IMR-90 (cell line): ENCODE measurements at regions not wholly inside any gene's neighbourhood (a gene's known extent, or its start where the extent isn't known, plus 50 kb on each side); places are given as distances from the start of the nearest gene placed in this dataset.

ENCODE experiments used
- ATAC-seq: fragments of 200-7000 bp; cut with Tn5 transposase; 2 replicates; pipeline ENCODE4 v1.9.1; 2020; ENCODE audit warnings: low read depth, mild to moderate bottlenecking, moderate library complexity
- BruUV-seq: library from RNA; stranded (reverse); fragments of 400-500 nt; replicated peaks from 2 replicates; lab custom pipeline; 2021; lab: Mats Ljungman, UMichigan
- CTCF ChIA-PET: fragments of 300-600 bp; formaldehyde crosslinking; extraction: SDS; loops from one replicate; lab custom pipeline; 2021; ENCODE audit warnings: antibody characterized with exemption; lab: Yijun Ruan, JAX
- POLR2A ChIA-PET: fragments of 300-600 bp; sonication (Branson Sonifier 250); formaldehyde crosslinking; loops from one replicate; lab custom pipeline; 2022; ENCODE audit warnings: antibody characterized with exemption; ENCODE audit not compliant: unreplicated experiment; lab: Charles Lee
- DNase-seq: peaks from one replicate; pipeline ENCODE4 v3.0.0; 2013
- H2AFZ ChIP-seq: replicated peaks from 2 replicates; pipeline ENCODE3; 2013; ENCODE audit warnings: low read length, mild to moderate bottlenecking; ENCODE audit not compliant: poor library complexity
- H2AK5ac ChIP-seq: 2 replicates; pipeline ENCODE4 v1.6.1; 2013; ENCODE audit warnings: low read depth, low read length, inconsistent platforms
- H2AK9ac ChIP-seq: replicated peaks from 2 replicates; pipeline ENCODE3; 2013; ENCODE audit warnings: mild to moderate bottlenecking, low read depth, low read length, moderate library complexity; ENCODE audit not compliant: poor library complexity
- H2BK120ac ChIP-seq: 2 replicates; pipeline ENCODE4 v1.6.1; 2013; ENCODE audit warnings: low read depth, low read length, inconsistent platforms
- H2BK15ac ChIP-seq: 3 replicates; pipeline ENCODE4 v1.6.1; 2013; ENCODE audit warnings: low read depth, low read length, inconsistent platforms
- H2BK20ac ChIP-seq: 2 replicates; pipeline ENCODE4 v1.6.1; 2013; ENCODE audit warnings: low read depth, mild to moderate bottlenecking, inconsistent platforms, low read length, moderate library complexity
- H2BK5ac ChIP-seq: 2 replicates; pipeline ENCODE4 v1.6.1; 2013; ENCODE audit warnings: mild to moderate bottlenecking, low read depth, low read length, inconsistent platforms; ENCODE audit not compliant: poor library complexity, severe bottlenecking
- H3K14ac ChIP-seq: replicated peaks from 2 replicates; pipeline ENCODE4 v1.6.1; 2013; ENCODE audit warnings: low read depth, low read length, inconsistent platforms
- H3K18ac ChIP-seq: 2 replicates; pipeline ENCODE4 v1.6.1; 2013; ENCODE audit warnings: low read depth, low read length, control low read depth
- H3K23ac ChIP-seq: 2 replicates; pipeline ENCODE4 v1.6.1; 2013; ENCODE audit warnings: low read depth, low read length, inconsistent platforms
- H3K27ac ChIP-seq: 2 replicates; pipeline ENCODE4 v1.5.1; 2013; ENCODE audit warnings: mild to moderate bottlenecking, control low read depth, low read length; ENCODE audit not compliant: insufficient read depth
- H3K27me3 ChIP-seq: 2 replicates; pipeline ENCODE4 v1.6.1; 2013; ENCODE audit warnings: low read length; ENCODE audit not compliant: control insufficient read depth, insufficient read depth
- H3K36me3 ChIP-seq: 2 replicates; pipeline ENCODE4 v1.6.1; 2013; ENCODE audit warnings: low read length, mixed read lengths; ENCODE audit not compliant: control insufficient read depth, insufficient read depth
- H3K4ac ChIP-seq: 2 replicates; pipeline ENCODE4 v1.6.1; 2013; ENCODE audit warnings: low read depth, low read length, inconsistent platforms
- H3K4me1 ChIP-seq: 2 replicates; pipeline ENCODE4 v1.6.1; 2013; ENCODE audit warnings: low read length, mixed read lengths; ENCODE audit not compliant: control insufficient read depth, insufficient read depth
- H3K4me2 ChIP-seq: 2 replicates; pipeline ENCODE4 v1.6.1; 2013; ENCODE audit warnings: low read depth, mild to moderate bottlenecking, control low read depth, low read length, moderate library complexity
- H3K4me3 ChIP-seq: 2 replicates; pipeline ENCODE4 v1.5.1; 2013; ENCODE audit warnings: low read depth, mild to moderate bottlenecking, control low read depth, low read length, moderate library complexity; ENCODE audit not compliant: insufficient read depth
- H3K56ac ChIP-seq: 2 replicates; pipeline ENCODE4 v1.6.1; 2013; ENCODE audit warnings: low read length, inconsistent platforms; ENCODE audit not compliant: insufficient read depth; ENCODE audit errors: extremely low read depth
- H3K79me1 ChIP-seq, 2 experiments: 2 replicates each; pipeline ENCODE4 v1.6.1; 2013; ENCODE audit warnings: low read length in 2 of 2, inconsistent platforms in 1 of 2, low read depth in 1 of 2
- H3K9ac ChIP-seq: 2 replicates; pipeline ENCODE4 v1.6.1; 2013; ENCODE audit warnings: low read depth, low read length, control low read depth
- H3K9me1 ChIP-seq: 2 replicates; pipeline ENCODE4 v1.6.1; 2013; ENCODE audit warnings: low read length, inconsistent platforms; ENCODE audit not compliant: insufficient read depth
- H3K9me3 ChIP-seq: 2 replicates; pipeline ENCODE4 v1.6.1; 2013; ENCODE audit warnings: low read length; ENCODE audit not compliant: control insufficient read depth, insufficient read depth
- H4K20me1 ChIP-seq: 2 replicates; pipeline ENCODE4 v1.6.1; 2013; ENCODE audit warnings: low read length, inconsistent platforms; ENCODE audit not compliant: insufficient read depth
- H4K5ac ChIP-seq: 2 replicates; pipeline ENCODE4 v1.6.1; 2013; ENCODE audit warnings: mild to moderate bottlenecking, low read depth, low read length, control low read depth
- H4K8ac ChIP-seq, 2 experiments: 2 replicates each; pipeline ENCODE4 v1.6.1; 2013; ENCODE audit warnings: low read depth in 2 of 2, low read length in 2 of 2, control low read depth in 1 of 2, inconsistent platforms in 1 of 2
- H4K91ac ChIP-seq: 2 replicates; pipeline ENCODE4 v1.6.1; 2013; ENCODE audit warnings: low read depth, low read length, inconsistent platforms; ENCODE audit not compliant: insufficient read depth
- CEBPB ChIP-seq: IDR thresholded peaks from 2 replicates; pipeline ENCODE4 v1.6.1; 2012; ENCODE audit warnings: low read depth, low read length, improper control_type of control experiment
- CHD1 ChIP-seq: IDR thresholded peaks from 2 replicates; pipeline ENCODE4 v1.6.1; 2012; ENCODE audit warnings: low read depth, low read length, improper control_type of control experiment
- FOS ChIP-seq: fragments of 150-350 bp; IDR thresholded peaks from 2 replicates; pipeline ENCODE4 v1.6.1; 2016; ENCODE audit warnings: low read depth, low read length
- MAFK ChIP-seq: IDR thresholded peaks from 2 replicates; pipeline ENCODE4 v1.6.1; 2012; ENCODE audit warnings: low read depth, low read length, improper control_type of control experiment
- MAZ ChIP-seq: IDR thresholded peaks from 2 replicates; pipeline ENCODE4 v1.6.1; 2012; ENCODE audit warnings: low read depth, mild to moderate bottlenecking, low read length, improper control_type of control experiment, moderate library complexity, borderline replicate concordance
- MXI1 ChIP-seq: IDR thresholded peaks from 2 replicates; pipeline ENCODE4 v1.6.1; 2012; ENCODE audit warnings: low read depth, mild to moderate bottlenecking, low read length, moderate library complexity, borderline replicate concordance
- NFE2L2 ChIP-seq: fragments of 150-350 bp; IDR thresholded peaks from 2 replicates; pipeline ENCODE4 v1.6.1; 2016; ENCODE audit warnings: low read depth, mild to moderate bottlenecking, low read length
- POLR2A ChIP-seq: IDR thresholded peaks from 2 replicates; pipeline ENCODE4 v1.6.1; 2012; ENCODE audit warnings: mild to moderate bottlenecking, low read depth, low read length
- RFX5 ChIP-seq: IDR thresholded peaks from 2 replicates; pipeline ENCODE4 v1.8.0; 2012; ENCODE audit warnings: low read depth, mild to moderate bottlenecking, low read length, moderate library complexity
- SMC3 ChIP-seq: fragments of 150-350 bp; IDR thresholded peaks from 2 replicates; pipeline ENCODE4 v1.6.1; 2016; ENCODE audit warnings: low read depth, mild to moderate bottlenecking, antibody characterized with exemption, low read length, moderate library complexity
- WGBS, 2 experiments: methylation state at CpG; one replicate each; pipeline versions ENCODE4 v1.1.5 to v1.1.7; 2013; ENCODE audit warnings: missing lambda C conversion rate in 2 of 2; ENCODE audit not compliant: insufficient read length in 1 of 2; ENCODE audit errors: extremely low coverage in 2 of 2; 5-methylcytosine and 5-hydroxymethylcytosine counted together
- dilution Hi-C: fragments of 300-500 bp; cut with HindIII; formaldehyde crosslinking; loops from one replicate; pipeline ENCODE4 v1.14.3; 2018; ENCODE audit warnings: low sequenced_read_pairs; ENCODE audit not compliant: unreplicated experiment
- in situ Hi-C: fragments of 300-500 bp; cut with MboI; formaldehyde crosslinking; loops from 3 replicates; pipeline ENCODE4 v1.14.3; 2019; ENCODE audit warnings: low sequenced_read_pairs, inconsistent platforms, mixed read lengths
- intact Hi-C: fragments of 100-400 bp; cut with micrococcal nuclease; formaldehyde crosslinking; loops from 2 replicates; pipeline ENCODE4 v1.10.0; 2022
- TF ChIP-seq, protein P1 (sequence below): fragments of 150-350 bp; IDR thresholded peaks from 2 replicates; pipeline ENCODE4 v1.6.1; 2016; ENCODE audit warnings: low read depth, mild to moderate bottlenecking, low read length, moderate library complexity, borderline replicate concordance

GRCh38 chr3:6512172-6512800 lies 348.6 kb upstream of the GRM7 start:
- no peak overlapping the region for H3K4ac ChIP-seq
- H4K5ac ChIP-seq, result no peak overlapping the region
- H3K9me1 ChIP-seq, result no peaks in the 10 kb centered on the region
- in situ Hi-C loops (no loop called here), intact Hi-C loops (no loop called here), dilution Hi-C loops (no loop called here)
- ChIA-PET CTCF (no interaction called here), POLR2A (no interaction called here)
- H2AK5ac ChIP-seq, result no peak overlapping the region
- H3K18ac ChIP-seq, result no peak overlapping the region
- H2AFZ ChIP-seq, result no peak overlapping the region
- no peak for DNase-seq
- no peaks in the 10 kb centered on the region for H3K27me3 ChIP-seq
- H3K79me1 ChIP-seq, result no peaks in the 10 kb centered on the region
- no peaks in the 10 kb centered on the region for H3K4me1 ChIP-seq
- no peak for ATAC-seq
- no peak overlapping the region for H3K23ac ChIP-seq
- no peak overlapping the region for H2BK5ac ChIP-seq
- H3K9ac ChIP-seq, result no peak overlapping the region
- WGBS, 2 experiments, result no CpG with 5 or more reads among the region's 2 CpGs
- BruUV-seq, result no TSS peak
- no peaks in the 10 kb centered on the region for H4K20me1 ChIP-seq
- H3K4me3 ChIP-seq, result no peak overlapping the region
- no peak overlapping the region for H2AK9ac ChIP-seq
- H3K14ac ChIP-seq, result no peak overlapping the region
- TF ChIP-seq CHD1 (no peak), POLR2A (no peak), CEBPB (no peak), MAFK (no peak), RFX5 (no peak), NFE2L2 (no peak), MXI1 (no peak), MAZ (no peak), FOS (no peak), SMC3 (no peak)
- TF ChIP-seq, protein P1, sequence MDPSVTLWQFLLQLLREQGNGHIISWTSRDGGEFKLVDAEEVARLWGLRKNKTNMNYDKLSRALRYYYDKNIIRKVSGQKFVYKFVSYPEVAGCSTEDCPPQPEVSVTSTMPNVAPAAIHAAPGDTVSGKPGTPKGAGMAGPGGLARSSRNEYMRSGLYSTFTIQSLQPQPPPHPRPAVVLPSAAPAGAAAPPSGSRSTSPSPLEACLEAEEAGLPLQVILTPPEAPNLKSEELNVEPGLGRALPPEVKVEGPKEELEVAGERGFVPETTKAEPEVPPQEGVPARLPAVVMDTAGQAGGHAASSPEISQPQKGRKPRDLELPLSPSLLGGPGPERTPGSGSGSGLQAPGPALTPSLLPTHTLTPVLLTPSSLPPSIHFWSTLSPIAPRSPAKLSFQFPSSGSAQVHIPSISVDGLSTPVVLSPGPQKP, result no peak
- no peak overlapping the region for H2BK15ac ChIP-seq
- no peak overlapping the region for H3K27ac ChIP-seq
- H2BK20ac ChIP-seq, result no peak overlapping the region
- no peak overlapping the region for H2BK120ac ChIP-seq
- no peak overlapping the region for H3K4me2 ChIP-seq
- no peaks in the 10 kb centered on the region for H3K9me3 ChIP-seq
- H4K8ac ChIP-seq, result no peak overlapping the region
- H3K36me3 ChIP-seq, result no peaks in the 10 kb centered on the region
- H4K91ac ChIP-seq, result no peak overlapping the region
- no peak overlapping the region for H3K56ac ChIP-seq
